Hepatocyte (in vitro differentiated cells): ENCODE measurements at regions not wholly inside any gene's neighbourhood (a gene's known extent, or its start where the extent isn't known, plus 50 kb on each side); places are given as distances from the start of the nearest gene placed in this dataset.

Experiments
- CTCF ChIP-seq: fragments of 200-600 bp; sonication (generic); IDR thresholded peaks from 2 replicates; pipeline ENCODE4 v1.5.1; 2016; ENCODE audit warnings: antibody characterized with exemption, mild to moderate bottlenecking; ENCODE audit not compliant: poor library complexity
- EZH2 ChIP-seq: fragments of 200-600 bp; sonication (generic); IDR thresholded peaks from 2 replicates; pipeline ENCODE4 v1.6.1; 2016; ENCODE audit warnings: antibody characterized with exemption, mild to moderate bottlenecking, borderline replicate concordance
- EZH2phosphoT487 ChIP-seq: fragments of 200-600 bp; sonication (generic); IDR thresholded peaks from one replicate; pipeline ENCODE4 v1.6.1; 2018; ENCODE audit warnings: antibody characterized with exemption, mild to moderate bottlenecking, low read depth, moderate library complexity; ENCODE audit not compliant: unreplicated experiment, severe bottlenecking

GRCh38 chr5:152511531-152512132, 106.6 kb upstream of the NMUR2 start:
- no peak for TF ChIP-seq CTCF
- no peak for TF ChIP-seq EZH2phosphoT487
- TF ChIP-seq EZH2: no peak
